Neural cell (in vitro differentiated cells): ENCODE measurements at regions not wholly inside any gene's neighbourhood (a gene's known extent, or its start where the extent isn't known, plus 50 kb on each side); places are given as distances from the start of the nearest gene placed in this dataset.

Source experiments
- H2AFZ ChIP-seq: fragments of 200-600, 300-800 bp; sonication (generic), shearing (Covaris generic); 2 replicates; pipeline ENCODE4 v1.6.0; 2014; ENCODE audit warnings: low read depth, mild to moderate bottlenecking, antibody characterized with exemption, low read length, moderate library complexity
- H3F3A ChIP-seq: fragments of 200-600 bp; shearing (Covaris generic); 2 replicates; pipeline ENCODE4 v1.6.1; 2016; ENCODE audit warnings: mild to moderate bottlenecking, moderate library complexity, mixed read lengths, antibody characterized with exemption, low read length; ENCODE audit not compliant: insufficient read depth, poor library complexity, severe bottlenecking
- H3K27ac ChIP-seq: fragments of 200-600, 300-800 bp; sonication (generic), shearing (Covaris generic); 2 replicates; pipeline ENCODE4 v1.5.1; 2014; ENCODE audit warnings: mild to moderate bottlenecking, low read length, moderate library complexity
- H3K27me3 ChIP-seq: fragments of 300-800, 200-600 bp; sonication (generic), shearing (Covaris generic); 2 replicates; pipeline ENCODE4 v1.6.0; 2014; ENCODE audit warnings: mild to moderate bottlenecking, low read depth, low read length, moderate library complexity; ENCODE audit not compliant: insufficient read depth
- H3K36me3 ChIP-seq: fragments of 300-800, 200-600 bp; sonication (generic), shearing (Covaris generic); 2 replicates; pipeline ENCODE4 v1.5.1; 2014; ENCODE audit warnings: mild to moderate bottlenecking, antibody characterized with exemption, low read length, moderate library complexity; ENCODE audit not compliant: insufficient read depth
- H3K4me2 ChIP-seq: fragments of 300-800, 200-600 bp; sonication (generic), shearing (Covaris generic); 2 replicates; pipeline ENCODE4 v1.6.0; 2014; ENCODE audit warnings: mild to moderate bottlenecking, low read length
- H3K4me3 ChIP-seq: fragments of 300-800, 200-600 bp; sonication (generic), shearing (Covaris generic); 2 replicates; pipeline ENCODE4 v1.5.1; 2014; ENCODE audit warnings: mild to moderate bottlenecking, low read length, moderate library complexity
- H3K79me2 ChIP-seq: fragments of 200-600 bp; shearing (Covaris generic); replicated peaks from 2 replicates; pipeline ENCODE4 v1.6.0; 2014; ENCODE audit warnings: mild to moderate bottlenecking, low read length, moderate library complexity; ENCODE audit not compliant: insufficient read depth
- H3K9ac ChIP-seq: fragments of 300-800, 200-600 bp; sonication (generic), shearing (Covaris generic); 2 replicates; pipeline ENCODE4 v1.6.1; 2016; ENCODE audit warnings: mild to moderate bottlenecking, low read length, mixed read lengths
- H3K9me2 ChIP-seq: fragments of 200-600 bp; shearing (Covaris generic); 2 replicates; pipeline ENCODE4 v1.6.1; 2016; ENCODE audit warnings: mild to moderate bottlenecking, low read length, mixed read lengths; ENCODE audit not compliant: insufficient read depth
- H3K9me3 ChIP-seq: fragments of 200-600, 300-800 bp; sonication (generic), shearing (Covaris generic); 2 replicates; pipeline ENCODE4 v1.6.1; 2016; ENCODE audit warnings: mild to moderate bottlenecking, mixed run types, low read length, moderate library complexity, mixed read lengths
- H4K20me1 ChIP-seq: fragments of 200-600 bp; shearing (Covaris generic); 2 replicates; pipeline ENCODE4 v1.6.1; 2016; ENCODE audit warnings: mild to moderate bottlenecking, mixed run types; ENCODE audit not compliant: insufficient read depth
- EP300 ChIP-seq: fragments of 450-650 bp; conservative IDR thresholded peaks from 2 replicates; pipeline ENCODE4 v1.6.1; 2014; ENCODE audit warnings: antibody characterized with exemption, mild to moderate bottlenecking, moderate library complexity; ENCODE audit not compliant: poor library complexity, severe bottlenecking
- EZH2 ChIP-seq: fragments of 200-600, 300-800 bp; shearing (Covaris generic), sonication (generic); IDR thresholded peaks from 2 replicates; pipeline ENCODE4 v1.6.1; 2014; ENCODE audit warnings: antibody characterized with exemption, low read length, borderline replicate concordance, mild to moderate bottlenecking; ENCODE audit not compliant: insufficient read depth, poor library complexity, severe bottlenecking
- MXI1 ChIP-seq: fragments of 450-650 bp; conservative IDR thresholded peaks from 2 replicates; pipeline ENCODE4 v1.6.1; 2014; ENCODE audit warnings: antibody characterized with exemption, mild to moderate bottlenecking; ENCODE audit not compliant: poor library complexity, severe bottlenecking
- POLR2AphosphoS5 ChIP-seq: IDR thresholded peaks from 2 replicates; pipeline ENCODE4 v1.6.1; 2012
- RAD21 ChIP-seq: fragments of 450-650 bp; conservative IDR thresholded peaks from 2 replicates; pipeline ENCODE4 v1.6.1; 2014; ENCODE audit warnings: antibody characterized with exemption, mild to moderate bottlenecking, moderate library complexity
- SMC3 ChIP-seq: fragments of 450-650 bp; conservative IDR thresholded peaks from 2 replicates; pipeline ENCODE4 v1.6.1; 2014; ENCODE audit warnings: antibody characterized with exemption, mild to moderate bottlenecking, moderate library complexity; ENCODE audit not compliant: poor library complexity
- TAF1 ChIP-seq: IDR thresholded peaks from 2 replicates; pipeline ENCODE4 v1.6.1; 2012; ENCODE audit warnings: low read depth
- TF ChIP-seq, protein P1 (sequence below): fragments of 450-650 bp; IDR thresholded peaks from 2 replicates; pipeline ENCODE4 v1.5.1; 2014; ENCODE audit warnings: antibody characterized with exemption, mild to moderate bottlenecking, moderate library complexity; ENCODE audit not compliant: poor library complexity, severe bottlenecking
- TF ChIP-seq, protein P2 (sequence below): IDR thresholded peaks from 2 replicates; pipeline ENCODE4 v1.6.1; 2012; ENCODE audit warnings: borderline replicate concordance

DNA sequence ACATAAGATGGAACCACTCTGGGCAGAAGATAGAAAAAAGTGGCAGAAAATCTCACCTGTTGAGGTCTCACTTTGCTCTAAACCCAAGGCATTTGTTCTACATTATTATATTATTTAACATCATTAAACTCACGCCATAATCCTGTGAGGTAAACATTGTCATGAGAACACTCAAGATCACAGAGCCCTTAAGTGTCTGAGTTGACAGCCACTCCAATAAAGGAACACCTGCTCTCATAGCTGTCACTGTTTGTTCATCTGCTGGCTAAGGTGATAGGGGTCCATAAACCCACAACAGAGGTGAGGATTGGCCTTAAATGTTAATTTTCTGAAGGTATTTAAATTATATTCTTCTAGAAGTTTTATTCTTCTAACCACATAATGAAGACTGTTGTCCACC is 439.7 kb downstream of the RIT2 start:
- H3K9ac ChIP-seq: no peak overlapping the region
- H3K4me2 ChIP-seq: no peak overlapping the region
- no peaks in the 10 kb centered on the region for H3K79me2 ChIP-seq
- H3K27ac ChIP-seq: no peak overlapping the region
- no peaks in the 10 kb centered on the region for H3F3A ChIP-seq
- H3K4me3 ChIP-seq: no peak overlapping the region
- no peaks in the 10 kb centered on the region for H3K27me3 ChIP-seq
- H4K20me1 ChIP-seq: no peaks in the 10 kb centered on the region
- H2AFZ ChIP-seq: no peak overlapping the region
- H3K9me3 ChIP-seq: no peaks in the 10 kb centered on the region
- no peaks in the 10 kb centered on the region for H3K9me2 ChIP-seq
- TF ChIP-seq, protein P1, sequence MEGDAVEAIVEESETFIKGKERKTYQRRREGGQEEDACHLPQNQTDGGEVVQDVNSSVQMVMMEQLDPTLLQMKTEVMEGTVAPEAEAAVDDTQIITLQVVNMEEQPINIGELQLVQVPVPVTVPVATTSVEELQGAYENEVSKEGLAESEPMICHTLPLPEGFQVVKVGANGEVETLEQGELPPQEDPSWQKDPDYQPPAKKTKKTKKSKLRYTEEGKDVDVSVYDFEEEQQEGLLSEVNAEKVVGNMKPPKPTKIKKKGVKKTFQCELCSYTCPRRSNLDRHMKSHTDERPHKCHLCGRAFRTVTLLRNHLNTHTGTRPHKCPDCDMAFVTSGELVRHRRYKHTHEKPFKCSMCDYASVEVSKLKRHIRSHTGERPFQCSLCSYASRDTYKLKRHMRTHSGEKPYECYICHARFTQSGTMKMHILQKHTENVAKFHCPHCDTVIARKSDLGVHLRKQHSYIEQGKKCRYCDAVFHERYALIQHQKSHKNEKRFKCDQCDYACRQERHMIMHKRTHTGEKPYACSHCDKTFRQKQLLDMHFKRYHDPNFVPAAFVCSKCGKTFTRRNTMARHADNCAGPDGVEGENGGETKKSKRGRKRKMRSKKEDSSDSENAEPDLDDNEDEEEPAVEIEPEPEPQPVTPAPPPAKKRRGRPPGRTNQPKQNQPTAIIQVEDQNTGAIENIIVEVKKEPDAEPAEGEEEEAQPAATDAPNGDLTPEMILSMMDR: no peak
- TF ChIP-seq, protein P2, sequence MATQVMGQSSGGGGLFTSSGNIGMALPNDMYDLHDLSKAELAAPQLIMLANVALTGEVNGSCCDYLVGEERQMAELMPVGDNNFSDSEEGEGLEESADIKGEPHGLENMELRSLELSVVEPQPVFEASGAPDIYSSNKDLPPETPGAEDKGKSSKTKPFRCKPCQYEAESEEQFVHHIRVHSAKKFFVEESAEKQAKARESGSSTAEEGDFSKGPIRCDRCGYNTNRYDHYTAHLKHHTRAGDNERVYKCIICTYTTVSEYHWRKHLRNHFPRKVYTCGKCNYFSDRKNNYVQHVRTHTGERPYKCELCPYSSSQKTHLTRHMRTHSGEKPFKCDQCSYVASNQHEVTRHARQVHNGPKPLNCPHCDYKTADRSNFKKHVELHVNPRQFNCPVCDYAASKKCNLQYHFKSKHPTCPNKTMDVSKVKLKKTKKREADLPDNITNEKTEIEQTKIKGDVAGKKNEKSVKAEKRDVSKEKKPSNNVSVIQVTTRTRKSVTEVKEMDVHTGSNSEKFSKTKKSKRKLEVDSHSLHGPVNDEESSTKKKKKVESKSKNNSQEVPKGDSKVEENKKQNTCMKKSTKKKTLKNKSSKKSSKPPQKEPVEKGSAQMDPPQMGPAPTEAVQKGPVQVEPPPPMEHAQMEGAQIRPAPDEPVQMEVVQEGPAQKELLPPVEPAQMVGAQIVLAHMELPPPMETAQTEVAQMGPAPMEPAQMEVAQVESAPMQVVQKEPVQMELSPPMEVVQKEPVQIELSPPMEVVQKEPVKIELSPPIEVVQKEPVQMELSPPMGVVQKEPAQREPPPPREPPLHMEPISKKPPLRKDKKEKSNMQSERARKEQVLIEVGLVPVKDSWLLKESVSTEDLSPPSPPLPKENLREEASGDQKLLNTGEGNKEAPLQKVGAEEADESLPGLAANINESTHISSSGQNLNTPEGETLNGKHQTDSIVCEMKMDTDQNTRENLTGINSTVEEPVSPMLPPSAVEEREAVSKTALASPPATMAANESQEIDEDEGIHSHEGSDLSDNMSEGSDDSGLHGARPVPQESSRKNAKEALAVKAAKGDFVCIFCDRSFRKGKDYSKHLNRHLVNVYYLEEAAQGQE: no peak
- TF ChIP-seq SMC3 (no peak), EZH2 (no peak), EP300 (no peak), MXI1 (no peak), POLR2AphosphoS5 (no peak), TAF1 (no peak), RAD21 (no peak)
- no peaks in the 10 kb centered on the region for H3K36me3 ChIP-seq

DNA sequence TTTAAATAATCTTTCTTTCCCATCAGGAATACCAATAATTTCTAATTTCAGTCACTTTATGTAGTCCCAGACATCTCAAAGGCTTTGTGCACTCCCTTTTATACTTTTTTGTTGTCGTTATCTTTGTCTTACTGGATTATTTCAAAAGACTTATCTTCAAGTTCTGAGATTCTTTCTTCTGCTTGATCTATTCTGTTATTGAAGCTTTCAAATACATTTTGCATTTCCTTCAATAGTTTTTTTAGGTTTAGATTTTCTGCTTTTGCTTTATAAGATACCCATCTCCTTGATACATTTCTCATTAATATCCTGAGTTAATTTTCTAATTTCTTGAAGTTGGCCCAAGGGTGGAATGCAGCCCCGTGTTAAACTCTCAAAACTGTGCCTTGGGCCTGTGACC is 432.4 kb downstream of the RIT2 start:
- TF ChIP-seq EP300: no peak
- TF ChIP-seq, protein P2: no peak
- Histone ChIP-seq H2AFZ (no peak overlapping the region), H3K9me2 (no peaks in the 10 kb centered on the region)

More for the DNA sequence above, 432.4 kb downstream of the RIT2 start:
- Histone ChIP-seq H3K4me2 (no peak overlapping the region), H3F3A (no peaks in the 10 kb centered on the region), H3K4me3 (no peak overlapping the region), H4K20me1 (no peaks in the 10 kb centered on the region), H3K9ac (no peak overlapping the region), H3K9me3 (peaks cover 6% of the 10 kb centered on the region), H3K27me3 (no peaks in the 10 kb centered on the region), H3K27ac (no peak overlapping the region), H3K36me3 (no peaks in the 10 kb centered on the region), H3K79me2 (no peaks in the 10 kb centered on the region)
